Activated CD8-positive, alpha-beta T cell treated with anti-CD3 and anti-CD28 coated beads for 36 hours (primary cell): ENCODE measurements at regions not wholly inside any gene's neighbourhood (a gene's known extent, or its start where the extent isn't known, plus 50 kb on each side); places are given as distances from the start of the nearest gene placed in this dataset.

Source experiments
- ATAC-seq: fragments of 200-7000 bp; cut with Tn5 transposase; one replicate; pipeline ENCODE4 v1.10.0; 2021; ENCODE audit warnings: mild to moderate bottlenecking, moderate library complexity
- CTCF ChIA-PET: fragments of 350-600 bp; sonication (Branson Sonifier 250); formaldehyde crosslinking; loops from one replicate; lab custom pipeline; 2021; ENCODE audit warnings: antibody characterized with exemption; lab: Charles Lee
- POLR2A ChIA-PET: fragments of 350-600 bp; sonication (Branson Sonifier 250); formaldehyde crosslinking; loops from one replicate; lab custom pipeline; 2021; ENCODE audit warnings: antibody characterized with exemption; lab: Charles Lee
- DNase-seq: peaks from one replicate; pipeline ENCODE4 v3.0.0-alpha.2; 2020
- H3K27ac Mint-ChIP-seq: one replicate; pipeline ENCODE4 v1.8.0; 2021; ENCODE audit warnings: mild to moderate bottlenecking, mixed read lengths
- H3K27me3 Mint-ChIP-seq: one replicate; pipeline ENCODE4 v1.8.0; 2021; ENCODE audit warnings: mixed read lengths
- H3K36me3 Mint-ChIP-seq: one replicate; pipeline ENCODE4 v1.8.0; 2021; ENCODE audit warnings: low read depth, mixed read lengths
- H3K4me1 Mint-ChIP-seq: one replicate; pipeline ENCODE4 v1.8.0; 2021; ENCODE audit warnings: low read depth, mixed read lengths
- H3K4me3 Mint-ChIP-seq: one replicate; pipeline ENCODE4 v1.8.0; 2021; ENCODE audit warnings: mild to moderate bottlenecking, moderate library complexity, mixed read lengths
- H3K9me3 Mint-ChIP-seq: one replicate; pipeline ENCODE4 v1.8.0; 2021; ENCODE audit warnings: mixed read lengths
- intact Hi-C: fragments of 100-400 bp; cut with micrococcal nuclease; formaldehyde crosslinking; loops from one replicate; pipeline ENCODE4 v1.10.0; 2022
- TF ChIP-seq, protein P1 (sequence below): fragments of 200-600 bp; IDR thresholded peaks from one replicate; pipeline ENCODE4 v1.8.0; 2022; ENCODE audit warnings: antibody characterized with exemption, mild to moderate bottlenecking

- CTCF ChIA-PET = no interaction called here
- ATAC-seq = no peak
- no peaks in the 10 kb centered on the region for H3K9me3 Mint-ChIP-seq
- no peak overlapping the region for H3K4me3 Mint-ChIP-seq
- POLR2A ChIA-PET = no interaction called here
- H3K36me3 Mint-ChIP-seq = no peaks in the 10 kb centered on the region
- H3K27ac Mint-ChIP-seq = no peak overlapping the region
- DNase-seq = no peak
- intact Hi-C loops = no loop called here
- TF ChIP-seq, protein P1, sequence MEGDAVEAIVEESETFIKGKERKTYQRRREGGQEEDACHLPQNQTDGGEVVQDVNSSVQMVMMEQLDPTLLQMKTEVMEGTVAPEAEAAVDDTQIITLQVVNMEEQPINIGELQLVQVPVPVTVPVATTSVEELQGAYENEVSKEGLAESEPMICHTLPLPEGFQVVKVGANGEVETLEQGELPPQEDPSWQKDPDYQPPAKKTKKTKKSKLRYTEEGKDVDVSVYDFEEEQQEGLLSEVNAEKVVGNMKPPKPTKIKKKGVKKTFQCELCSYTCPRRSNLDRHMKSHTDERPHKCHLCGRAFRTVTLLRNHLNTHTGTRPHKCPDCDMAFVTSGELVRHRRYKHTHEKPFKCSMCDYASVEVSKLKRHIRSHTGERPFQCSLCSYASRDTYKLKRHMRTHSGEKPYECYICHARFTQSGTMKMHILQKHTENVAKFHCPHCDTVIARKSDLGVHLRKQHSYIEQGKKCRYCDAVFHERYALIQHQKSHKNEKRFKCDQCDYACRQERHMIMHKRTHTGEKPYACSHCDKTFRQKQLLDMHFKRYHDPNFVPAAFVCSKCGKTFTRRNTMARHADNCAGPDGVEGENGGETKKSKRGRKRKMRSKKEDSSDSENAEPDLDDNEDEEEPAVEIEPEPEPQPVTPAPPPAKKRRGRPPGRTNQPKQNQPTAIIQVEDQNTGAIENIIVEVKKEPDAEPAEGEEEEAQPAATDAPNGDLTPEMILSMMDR = no peak
- no peaks in the 10 kb centered on the region for H3K4me1 Mint-ChIP-seq
- H3K27me3 Mint-ChIP-seq = no peaks in the 10 kb centered on the region
Measured at GRCh38 chr13:112136095-112136494, 69.1 kb downstream of the SOX1 start.

DNA sequence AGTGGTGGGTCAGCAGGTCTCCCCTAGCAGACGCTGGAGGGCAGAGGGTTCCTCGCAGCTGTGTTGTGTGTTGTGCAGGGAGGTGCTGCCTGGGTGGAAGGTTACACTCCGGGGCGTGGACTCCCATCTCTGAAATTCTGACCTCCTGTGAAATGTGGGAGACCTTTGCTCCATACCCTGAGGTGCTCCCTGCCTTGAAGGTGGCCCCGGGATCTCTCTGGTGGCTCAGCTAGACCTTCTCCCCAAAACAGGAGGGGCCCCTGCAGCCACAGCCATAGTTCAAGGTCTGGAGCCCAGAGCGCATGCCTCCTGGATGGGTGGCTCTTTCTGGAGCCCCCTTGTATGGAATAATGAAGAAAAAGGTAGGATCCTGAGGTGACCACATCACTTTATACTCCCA lies 70.2 kb downstream of the SOX1 start:
- Mint-ChIP-seq H3K27ac (no peak overlapping the region), H3K27me3 (no peaks in the 10 kb centered on the region), H3K9me3 (no peaks in the 10 kb centered on the region), H3K4me1 (no peaks in the 10 kb centered on the region), H3K36me3 (no peaks in the 10 kb centered on the region), H3K4me3 (no peak overlapping the region)
- ATAC-seq = no peak
- TF ChIP-seq, protein P1 = no peak
- ChIA-PET CTCF (no interaction called here), POLR2A (interaction anchor here (0.6 kb wide), 1 partner anchor 249 kb away, joined by 4 read pairs; no protein-coding TSS in a partner anchor)
- intact Hi-C loops = no loop called here
- DNase-seq = no peak

DNA sequence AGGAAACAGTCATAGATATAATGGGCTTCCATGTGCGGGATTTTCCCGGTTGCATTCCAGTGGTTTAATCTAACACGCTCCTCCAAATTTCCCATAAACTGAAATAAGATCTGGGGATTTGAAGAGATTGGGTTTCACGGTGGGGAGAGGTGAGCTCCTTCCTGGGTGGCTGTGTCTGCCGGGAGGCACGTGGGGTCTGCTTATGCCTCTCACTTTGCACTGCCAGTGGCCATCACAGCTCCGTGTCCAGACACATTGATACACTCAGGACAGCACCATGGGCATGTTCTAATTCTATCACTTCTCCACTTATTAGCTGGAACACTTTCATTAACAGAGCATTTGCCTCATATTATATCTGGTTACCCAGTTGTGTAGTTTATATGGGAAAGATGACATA lies 73.4 kb downstream of the SOX1 start:
- Mint-ChIP-seq H3K27ac (no peak overlapping the region), H3K4me1 (no peaks in the 10 kb centered on the region), H3K27me3 (no peaks in the 10 kb centered on the region), H3K4me3 (no peak overlapping the region), H3K36me3 (no peaks in the 10 kb centered on the region), H3K9me3 (no peaks in the 10 kb centered on the region)
- TF ChIP-seq, protein P1 = no peak
- ChIA-PET POLR2A (no interaction called here), CTCF (no interaction called here)
- intact Hi-C loops = no loop called here
- DNase-seq (no peak), ATAC-seq (no peak)

- Mint-ChIP-seq H3K4me1 (no peaks in the 10 kb centered on the region), H3K27me3 (no peaks in the 10 kb centered on the region)
- intact Hi-C loops = no loop called here
Measured at GRCh38 chr13:112141643-112142400, 74.9 kb downstream of the SOX1 start.

GRCh38 chr13:112142401-112142930 lies 75.5 kb downstream of the SOX1 start:
- no peak overlapping the region for H3K27ac Mint-ChIP-seq
- no peak for ATAC-seq
- intact Hi-C loops = no loop called here
- H3K4me3 Mint-ChIP-seq = no peak overlapping the region
- no peak for DNase-seq
- POLR2A ChIA-PET = no interaction called here
- peaks cover 1% of the 10 kb centered on the region for H3K9me3 Mint-ChIP-seq
- no peaks in the 10 kb centered on the region for H3K4me1 Mint-ChIP-seq
- TF ChIP-seq, protein P1 = no peak
- no peaks in the 10 kb centered on the region for H3K36me3 Mint-ChIP-seq
- H3K27me3 Mint-ChIP-seq = no peaks in the 10 kb centered on the region
- CTCF ChIA-PET = no interaction called here

More at GRCh38 chr13:112141643-112142400, 74.9 kb downstream of the SOX1 start:
- TF ChIP-seq, protein P1 = no peak
- H3K9me3 Mint-ChIP-seq = peaks cover 1% of the 10 kb centered on the region
- no peak for ATAC-seq
- no peaks in the 10 kb centered on the region for H3K36me3 Mint-ChIP-seq
- DNase-seq = no peak
- POLR2A ChIA-PET = no interaction called here
- H3K4me3 Mint-ChIP-seq = no peak overlapping the region
- no peak overlapping the region for H3K27ac Mint-ChIP-seq
- CTCF ChIA-PET = no interaction called here
